ENCODE measurements at regions not wholly inside any gene's neighbourhood (a gene's known extent, or its start where the extent isn't known, plus 50 kb on each side); places are given as distances from the start of the nearest gene placed in this dataset.

DNA sequence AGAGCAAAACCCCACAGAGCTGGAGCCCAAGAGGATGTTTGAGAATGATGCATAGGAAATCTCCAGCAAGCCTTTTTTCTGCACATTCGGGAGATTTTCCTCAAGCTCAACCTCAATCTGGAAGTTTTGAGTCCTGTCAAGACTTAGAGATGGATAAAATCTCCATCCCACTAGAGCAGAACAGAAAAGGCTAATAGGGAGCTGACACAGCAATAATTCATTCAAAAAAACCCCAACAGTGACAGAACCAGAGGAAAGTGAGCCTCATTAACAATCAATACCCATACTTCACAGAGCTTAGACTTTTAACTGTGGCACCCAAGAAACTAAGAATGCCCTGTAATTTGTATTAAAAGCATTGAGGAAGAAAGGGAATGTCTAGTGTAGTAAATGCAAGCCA lies 115.9 kb upstream of the BDNF start:
- ChIA-PET POLR2A (no interaction called here), RAD21 (ENCODE audit: low non-redundant PET in 1 of 2, low total read pairs in 2 of 2, uncharacterized antibody in 2 of 2, unreplicated experiment in 2 of 2) (no interaction called here), CTCF (no interaction called here)
- H2AFZ ChIP-seq (ENCODE audit: low read depth, low read length, poor library complexity, severe bottlenecking) = no peak overlapping the region
- no peak overlapping the region for H3K4me3 ChIP-seq (replicated peaks in 1 of 2; ENCODE audit: low read depth in 1 of 2, low read length in 2 of 2)
- no peaks in the 10 kb centered on the region for H3K27me3 ChIP-seq (ENCODE audit: insufficient read depth, low read length)
- no peaks in the 10 kb centered on the region for H3K9me3 ChIP-seq (ENCODE audit: control insufficient read depth in 1 of 2, insufficient read depth in 1 of 2, low read depth in 1 of 2, low read length in 2 of 2)
- no peak for TF ChIP-seq YY1 (IDR thresholded peaks at IDR 0.05; ENCODE audit: extremely low read depth, insufficient replicate concordance, low read depth, low read length)
- TF ChIP-seq, protein P1, sequence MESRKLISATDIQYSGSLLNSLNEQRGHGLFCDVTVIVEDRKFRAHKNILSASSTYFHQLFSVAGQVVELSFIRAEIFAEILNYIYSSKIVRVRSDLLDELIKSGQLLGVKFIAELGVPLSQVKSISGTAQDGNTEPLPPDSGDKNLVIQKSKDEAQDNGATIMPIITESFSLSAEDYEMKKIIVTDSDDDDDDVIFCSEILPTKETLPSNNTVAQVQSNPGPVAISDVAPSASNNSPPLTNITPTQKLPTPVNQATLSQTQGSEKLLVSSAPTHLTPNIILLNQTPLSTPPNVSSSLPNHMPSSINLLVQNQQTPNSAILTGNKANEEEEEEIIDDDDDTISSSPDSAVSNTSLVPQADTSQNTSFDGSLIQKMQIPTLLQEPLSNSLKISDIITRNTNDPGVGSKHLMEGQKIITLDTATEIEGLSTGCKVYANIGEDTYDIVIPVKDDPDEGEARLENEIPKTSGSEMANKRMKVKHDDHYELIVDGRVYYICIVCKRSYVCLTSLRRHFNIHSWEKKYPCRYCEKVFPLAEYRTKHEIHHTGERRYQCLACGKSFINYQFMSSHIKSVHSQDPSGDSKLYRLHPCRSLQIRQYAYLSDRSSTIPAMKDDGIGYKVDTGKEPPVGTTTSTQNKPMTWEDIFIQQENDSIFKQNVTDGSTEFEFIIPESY (IDR thresholded peaks at IDR 0.05; ENCODE audit: extremely low read depth, insufficient replicate concordance, low read length) = no peak
- no peak for TF ChIP-seq FOSL1 (IDR thresholded peaks at IDR 0.05; ENCODE audit: low read depth)
- TF ChIP-seq, protein P2, sequence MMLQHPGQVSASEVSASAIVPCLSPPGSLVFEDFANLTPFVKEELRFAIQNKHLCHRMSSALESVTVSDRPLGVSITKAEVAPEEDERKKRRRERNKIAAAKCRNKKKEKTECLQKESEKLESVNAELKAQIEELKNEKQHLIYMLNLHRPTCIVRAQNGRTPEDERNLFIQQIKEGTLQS (IDR thresholded peaks at IDR 0.05) = no peak
- TF ChIP-seq, protein P3, sequence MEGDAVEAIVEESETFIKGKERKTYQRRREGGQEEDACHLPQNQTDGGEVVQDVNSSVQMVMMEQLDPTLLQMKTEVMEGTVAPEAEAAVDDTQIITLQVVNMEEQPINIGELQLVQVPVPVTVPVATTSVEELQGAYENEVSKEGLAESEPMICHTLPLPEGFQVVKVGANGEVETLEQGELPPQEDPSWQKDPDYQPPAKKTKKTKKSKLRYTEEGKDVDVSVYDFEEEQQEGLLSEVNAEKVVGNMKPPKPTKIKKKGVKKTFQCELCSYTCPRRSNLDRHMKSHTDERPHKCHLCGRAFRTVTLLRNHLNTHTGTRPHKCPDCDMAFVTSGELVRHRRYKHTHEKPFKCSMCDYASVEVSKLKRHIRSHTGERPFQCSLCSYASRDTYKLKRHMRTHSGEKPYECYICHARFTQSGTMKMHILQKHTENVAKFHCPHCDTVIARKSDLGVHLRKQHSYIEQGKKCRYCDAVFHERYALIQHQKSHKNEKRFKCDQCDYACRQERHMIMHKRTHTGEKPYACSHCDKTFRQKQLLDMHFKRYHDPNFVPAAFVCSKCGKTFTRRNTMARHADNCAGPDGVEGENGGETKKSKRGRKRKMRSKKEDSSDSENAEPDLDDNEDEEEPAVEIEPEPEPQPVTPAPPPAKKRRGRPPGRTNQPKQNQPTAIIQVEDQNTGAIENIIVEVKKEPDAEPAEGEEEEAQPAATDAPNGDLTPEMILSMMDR (IDR thresholded peaks at IDR 0.05 in 2 of 3, conservative IDR thresholded peaks at IDR 0.05 in 1 of 3; ENCODE audit: borderline replicate concordance in 1 of 3, insufficient read depth in 1 of 3, low read depth in 2 of 3, low read length in 2 of 3) = no peak
- TF ChIP-seq JUND (IDR thresholded peaks at IDR 0.05) = no peak
- TF ChIP-seq SP1 (IDR thresholded peaks at IDR 0.05; ENCODE audit: low read depth) = no peak
- TF ChIP-seq ZFX (IDR thresholded peaks at IDR 0.05) = no peak
- no peak for TF ChIP-seq SRF (IDR thresholded peaks at IDR 0.05; ENCODE audit: low read depth)
- BruUV-seq (replicated peaks) = no TSS peak
- no peaks in the 10 kb centered on the region for H3K4me1 ChIP-seq (ENCODE audit: control insufficient read depth in 1 of 2, insufficient read depth in 2 of 2, low read length in 2 of 2)
- no peaks in the 10 kb centered on the region for H3K9me2 ChIP-seq (ENCODE audit: insufficient read depth)
- no peaks in the 10 kb centered on the region for H3K36me3 ChIP-seq (ENCODE audit: control insufficient read depth in 1 of 2, insufficient read depth in 2 of 2, low read length in 2 of 2)
- no peaks in the 10 kb centered on the region for H4K20me1 ChIP-seq (ENCODE audit: insufficient read depth)
- intact Hi-C loops (cut with micrococcal nuclease) = no loop called here
- no peaks in the 10 kb centered on the region for H3K79me2 ChIP-seq (ENCODE audit: insufficient read depth, low read length)
- H3K27ac ChIP-seq (ENCODE audit: low read depth, low read length) = no peak overlapping the region
- H3K9ac ChIP-seq (ENCODE audit: low read length) = no peak overlapping the region
- H3K4me2 ChIP-seq (ENCODE audit: low read length) = no peak overlapping the region
- DNase-seq (ENCODE audit: low read depth, low spot score) = no peak
- no peak for ATAC-seq
